HEK293 (cell line): ENCODE measurements at regions not wholly inside any gene's neighbourhood (a gene's known extent, or its start where the extent isn't known, plus 50 kb on each side); places are given as distances from the start of the nearest gene placed in this dataset.
A peak's percentile ranks its signal among the peaks of the same experiment; 100 is the strongest.

Experiments used
- CTCF ChIA-PET: fragments of 350-600 bp; formaldehyde crosslinking; extraction: SDS; loops from one replicate; lab custom pipeline; 2021; ENCODE audit warnings: antibody characterized with exemption; lab: Yijun Ruan, JAX
- POLR2A ChIA-PET: fragments of 300-600 bp; formaldehyde crosslinking; extraction: SDS; loops from one replicate; lab custom pipeline; 2020; ENCODE audit warnings: antibody characterized with exemption, inconsistent platforms; lab: Yijun Ruan, JAX
- H3K27ac ChIP-seq: fragments of 200-500 bp; sonication (Bioruptor generic); 2 replicates; pipeline ENCODE4 v1.5.1; 2014; ENCODE audit warnings: low read depth, low read length, control low read depth, inconsistent platforms; ENCODE audit errors: extremely low read depth
- H3K36me3 ChIP-seq, 2 experiments: fragments of 200-500 bp in 1 of 2; sonication (Bioruptor generic) in 1 of 2; 1 replicate in 1 of 2; 2 replicates in 1 of 2; pipeline ENCODE4 v1.5.1; 2014 to 2017; ENCODE audit warnings: inconsistent platforms in 2 of 2, low read length in 2 of 2; ENCODE audit not compliant: control insufficient read depth in 2 of 2, insufficient read depth in 1 of 2
- H3K4me1 ChIP-seq: fragments of 200-500 bp; sonication (Bioruptor generic); 2 replicates; pipeline ENCODE4 v1.5.1; 2014; ENCODE audit warnings: mild to moderate bottlenecking, low read length, inconsistent platforms; ENCODE audit not compliant: control insufficient read depth, insufficient read depth
- H3K4me3 ChIP-seq: 2 replicates; pipeline ENCODE4 v1.5.1; 2011; ENCODE audit warnings: low read depth, mild to moderate bottlenecking, control low read depth, low read length, moderate library complexity
- H3K9me3 ChIP-seq: fragments of 200-500 bp; sonication (Bioruptor generic); 2 replicates; pipeline ENCODE4 v1.5.1; 2014; ENCODE audit warnings: low read depth, low read length, inconsistent platforms; ENCODE audit not compliant: control insufficient read depth, insufficient read depth
- GFI1B ChIP-seq: fragments of 450-650 bp; formaldehyde crosslinking; IDR thresholded peaks from 2 replicates; pipeline ENCODE4 v1.5.1; 2016; ENCODE audit warnings: missing biosample characterization, missing genetic modification characterization
- KLF16 ChIP-seq: fragments of 450-650 bp; formaldehyde crosslinking; IDR thresholded peaks from 2 replicates; pipeline ENCODE4 v1.5.1; 2017; ENCODE audit warnings: missing biosample characterization, missing genetic modification characterization
- SETDB1 ChIP-seq: IDR thresholded peaks from one replicate; pipeline ENCODE4 v1.6.1; 2017; ENCODE audit warnings: mild to moderate bottlenecking, low read length, moderate library complexity, mixed read lengths; ENCODE audit not compliant: insufficient read length
- ZBTB1 ChIP-seq: fragments of 450-650 bp; formaldehyde crosslinking; IDR thresholded peaks from 2 replicates; pipeline ENCODE4 v1.5.1; 2016; ENCODE audit warnings: missing biosample characterization, missing genetic modification characterization
- ZBTB20 ChIP-seq: fragments of 450-650 bp; formaldehyde crosslinking; IDR thresholded peaks from 2 replicates; pipeline ENCODE4 v1.5.1; 2016; ENCODE audit warnings: missing biosample characterization, missing genetic modification characterization
- ZBTB44 ChIP-seq: fragments of 450-650 bp; IDR thresholded peaks from 2 replicates; pipeline ENCODE4 v1.5.1; 2018; ENCODE audit warnings: missing biosample characterization, mild to moderate bottlenecking, missing genetic modification characterization
- ZFP3 ChIP-seq: fragments of 450-650 bp; formaldehyde crosslinking; IDR thresholded peaks from 2 replicates; pipeline ENCODE4 v1.5.1; 2016; ENCODE audit warnings: low read depth, missing biosample characterization, missing genetic modification characterization
- ZNF114 ChIP-seq: fragments of 450-650 bp; formaldehyde crosslinking; IDR thresholded peaks from 2 replicates; pipeline ENCODE4 v1.5.0; 2017; ENCODE audit warnings: missing biosample characterization, missing genetic modification characterization
- ZNF2 ChIP-seq: fragments of 450-650 bp; formaldehyde crosslinking; IDR thresholded peaks from 2 replicates; pipeline ENCODE4 v1.5.1; 2016; ENCODE audit warnings: missing biosample characterization, missing genetic modification characterization
- ZNF248 ChIP-seq: fragments of 450-650 bp; formaldehyde crosslinking; IDR thresholded peaks from 2 replicates; pipeline ENCODE4 v1.5.1; 2017; ENCODE audit warnings: missing biosample characterization, missing genetic modification characterization
- ZNF335 ChIP-seq: fragments of 450-650 bp; formaldehyde crosslinking; conservative IDR thresholded peaks from 2 replicates; pipeline ENCODE4 v1.5.1; 2016; ENCODE audit warnings: missing biosample characterization, missing genetic modification characterization
- ZNF350 ChIP-seq: fragments of 450-650 bp; formaldehyde crosslinking; IDR thresholded peaks from 2 replicates; pipeline ENCODE4 v1.5.0; 2017; ENCODE audit warnings: missing biosample characterization, mild to moderate bottlenecking, missing genetic modification characterization
- ZNF510 ChIP-seq: fragments of 450-650 bp; formaldehyde crosslinking; IDR thresholded peaks from 2 replicates; pipeline ENCODE4 v1.5.1; 2018; ENCODE audit warnings: mild to moderate bottlenecking, missing genetic modification characterization, missing biosample characterization; ENCODE audit not compliant: insufficient replicate concordance
- ZNF777 ChIP-seq: fragments of 450-650 bp; formaldehyde crosslinking; IDR thresholded peaks from 2 replicates; pipeline ENCODE4 v1.5.1; 2017; ENCODE audit warnings: missing biosample characterization, missing genetic modification characterization, borderline replicate concordance
- ZNF830 ChIP-seq: fragments of 450-650 bp; IDR thresholded peaks from 2 replicates; pipeline ENCODE4 v1.5.0; 2018; ENCODE audit warnings: missing biosample characterization, missing genetic modification characterization, low read depth, mild to moderate bottlenecking, moderate library complexity
- ZNF843 ChIP-seq: fragments of 450-650 bp; formaldehyde crosslinking; IDR thresholded peaks from 2 replicates; pipeline ENCODE4 v1.5.1; 2016; ENCODE audit warnings: missing biosample characterization, missing genetic modification characterization
- ZSCAN16 ChIP-seq: fragments of 450-650 bp; formaldehyde crosslinking; IDR thresholded peaks from 2 replicates; pipeline ENCODE4 v1.5.1; 2016; ENCODE audit warnings: missing biosample characterization, missing genetic modification characterization
- ZSCAN18 ChIP-seq: fragments of 450-650 bp; formaldehyde crosslinking; IDR thresholded peaks from 2 replicates; pipeline ENCODE4 v1.5.1; 2016; ENCODE audit warnings: missing biosample characterization, missing genetic modification characterization
- TF ChIP-seq, protein P1 (sequence below): fragments of 450-650 bp; formaldehyde crosslinking; IDR thresholded peaks from 2 replicates; pipeline ENCODE4 v1.5.1; 2017; ENCODE audit warnings: missing biosample characterization, missing genetic modification characterization
- TF ChIP-seq, protein P2 (sequence below): fragments of 450-650 bp; formaldehyde crosslinking; IDR thresholded peaks from 2 replicates; pipeline ENCODE4; 2016; ENCODE audit warnings: missing biosample characterization, missing genetic modification characterization

GRCh38 chr1:13943055-13943454 lies 243.1 kb downstream of the PRDM2 start:
- ChIA-PET CTCF (no interaction called here), POLR2A (no interaction called here)
- no peaks in the 10 kb centered on the region for H3K9me3 ChIP-seq
- H3K36me3 ChIP-seq, result no peaks in the 10 kb centered on the region
- TF ChIP-seq ZNF2 (tag by site-specific recombination), result no peak
- TF ChIP-seq SETDB1, result peak; percentile 74
- H3K4me1 ChIP-seq, result no peaks in the 10 kb centered on the region
- H3K27ac ChIP-seq, result no peak overlapping the region
- H3K4me3 ChIP-seq, result no peak overlapping the region

- TF ChIP-seq ZFP3 (tag by site-specific recombination) (no peak), KLF16 (no peak), ZNF777 (tag by site-specific recombination) (no peak), ZBTB44 (tag by site-specific recombination) (no peak), ZSCAN16 (tag by site-specific recombination) (no peak), ZNF114 (no peak)
- TF ChIP-seq, protein P1, sequence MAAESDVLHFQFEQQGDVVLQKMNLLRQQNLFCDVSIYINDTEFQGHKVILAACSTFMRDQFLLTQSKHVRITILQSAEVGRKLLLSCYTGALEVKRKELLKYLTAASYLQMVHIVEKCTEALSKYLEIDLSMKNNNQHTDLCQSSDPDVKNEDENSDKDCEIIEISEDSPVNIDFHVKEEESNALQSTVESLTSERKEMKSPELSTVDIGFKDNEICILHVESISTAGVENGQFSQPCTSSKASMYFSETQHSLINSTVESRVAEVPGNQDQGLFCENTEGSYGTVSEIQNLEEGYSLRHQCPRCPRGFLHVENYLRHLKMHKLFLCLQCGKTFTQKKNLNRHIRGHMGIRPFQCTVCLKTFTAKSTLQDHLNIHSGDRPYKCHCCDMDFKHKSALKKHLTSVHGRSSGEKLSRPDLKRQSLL (tag by site-specific recombination), result no peak
- TF ChIP-seq, all 188 proteins: peak for 0
- POLR2A ChIA-PET, result no interaction called here
These were observed 245.9 kb downstream of the PRDM2 start for GRCh38 chr1:13945856-13946255.

DNA sequence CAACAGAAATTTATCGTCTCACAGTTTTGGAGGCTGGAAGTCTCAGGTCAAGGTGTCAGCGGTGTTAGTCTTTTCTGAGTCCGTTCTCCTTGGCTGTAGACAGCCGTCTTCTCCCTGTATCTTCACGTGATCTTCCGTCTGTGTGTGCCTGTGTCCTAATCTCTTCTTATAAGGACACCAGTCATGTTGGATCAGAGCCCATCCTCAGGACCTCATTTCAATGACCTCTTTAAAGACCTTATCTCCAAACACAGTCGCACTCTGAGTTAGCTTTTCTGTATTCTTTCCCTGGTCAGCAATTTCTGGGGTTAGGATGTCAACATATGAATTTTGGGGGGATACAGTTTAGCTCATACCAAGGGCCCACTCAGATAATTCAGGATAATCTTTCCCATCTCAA lies 247.7 kb downstream of the PRDM2 start:
- ChIA-PET POLR2A (no interaction called here), CTCF (no interaction called here)
- Histone ChIP-seq H3K4me3 (no peak overlapping the region), H3K36me3 (no peaks in the 10 kb centered on the region), H3K9me3 (no peaks in the 10 kb centered on the region), H3K27ac (no peak overlapping the region), H3K4me1 (no peaks in the 10 kb centered on the region)
- TF ChIP-seq GFI1B (no peak), ZSCAN18 (no peak), ZNF350 (tag by site-specific recombination) (no peak), ZBTB1 (tag by site-specific recombination) (no peak), ZNF510 (no peak), ZBTB20 (no peak), ZNF335 (tag by site-specific recombination) (no peak), ZNF248 (tag by site-specific recombination) (no peak), ZNF830 (tag by site-specific recombination) (no peak), ZNF843 (tag by site-specific recombination) (no peak)
- TF ChIP-seq, protein P2, sequence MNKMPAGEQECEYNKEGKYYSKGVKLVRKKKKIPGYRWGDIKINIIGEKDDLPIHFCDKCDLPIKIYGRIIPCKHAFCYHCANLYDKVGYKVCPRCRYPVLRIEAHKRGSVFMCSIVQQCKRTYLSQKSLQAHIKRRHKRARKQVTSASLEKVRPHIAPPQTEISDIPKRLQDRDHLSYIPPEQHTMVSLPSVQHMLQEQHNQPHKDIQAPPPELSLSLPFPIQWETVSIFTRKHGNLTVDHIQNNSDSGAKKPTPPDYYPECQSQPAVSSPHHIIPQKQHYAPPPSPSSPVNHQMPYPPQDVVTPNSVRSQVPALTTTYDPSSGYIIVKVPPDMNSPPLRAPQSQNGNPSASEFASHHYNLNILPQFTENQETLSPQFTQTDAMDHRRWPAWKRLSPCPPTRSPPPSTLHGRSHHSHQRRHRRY (tag by site-specific recombination), result no peak

More at GRCh38 chr1:13945856-13946255, 245.9 kb downstream of the PRDM2 start:
- Histone ChIP-seq H3K4me1 (no peaks in the 10 kb centered on the region), H3K4me3 (no peak overlapping the region), H3K36me3 (no peaks in the 10 kb centered on the region), H3K9me3 (no peaks in the 10 kb centered on the region), H3K27ac (no peak overlapping the region)
- CTCF ChIA-PET, result no interaction called here
